Testis (tissue), 2 donors: ENCODE measurements at regions not wholly inside any gene's neighbourhood (a gene's known extent, or its start where the extent isn't known, plus 50 kb on each side); places are given as distances from the start of the nearest gene placed in this dataset.

Experiments
- POLR2A ChIP-seq: fragments of 450-650 bp; IDR thresholded peaks from one replicate; pipeline ENCODE4 v1.6.1; 2017; ENCODE audit warnings: antibody characterized with exemption, mild to moderate bottlenecking, moderate library complexity
- TF ChIP-seq, protein P1 (sequence below), 3 experiments: fragments of 450-650 bp in 2 of 3; fragments of 200-600 bp in 1 of 3; sonication (generic) in 1 of 3; IDR thresholded peaks; one replicate each; pipeline ENCODE4 v1.5.1; 2016 to 2019; ENCODE audit warnings: antibody characterized with exemption in 3 of 3, mild to moderate bottlenecking in 2 of 3, moderate library complexity in 1 of 3

DNA sequence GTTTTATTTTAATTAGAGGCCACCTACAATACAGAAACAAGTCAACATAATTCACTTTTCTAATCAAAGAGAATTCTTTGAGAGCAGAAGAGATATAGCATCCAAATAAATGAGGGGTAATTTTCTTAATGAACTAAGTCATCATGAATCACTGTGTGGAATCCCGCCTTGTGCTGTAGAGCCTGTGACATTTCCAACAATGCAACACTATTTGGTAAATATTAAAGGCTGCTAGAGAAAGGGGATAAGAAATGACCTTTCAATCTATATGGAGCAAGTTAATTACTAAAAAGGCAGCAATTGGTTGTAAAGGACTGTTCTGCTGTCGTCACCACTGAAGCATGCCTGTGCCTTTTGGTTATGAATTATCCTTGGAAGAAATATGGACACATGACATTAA, 345.7 kb upstream of the MAF start:
- TF ChIP-seq, protein P1, sequence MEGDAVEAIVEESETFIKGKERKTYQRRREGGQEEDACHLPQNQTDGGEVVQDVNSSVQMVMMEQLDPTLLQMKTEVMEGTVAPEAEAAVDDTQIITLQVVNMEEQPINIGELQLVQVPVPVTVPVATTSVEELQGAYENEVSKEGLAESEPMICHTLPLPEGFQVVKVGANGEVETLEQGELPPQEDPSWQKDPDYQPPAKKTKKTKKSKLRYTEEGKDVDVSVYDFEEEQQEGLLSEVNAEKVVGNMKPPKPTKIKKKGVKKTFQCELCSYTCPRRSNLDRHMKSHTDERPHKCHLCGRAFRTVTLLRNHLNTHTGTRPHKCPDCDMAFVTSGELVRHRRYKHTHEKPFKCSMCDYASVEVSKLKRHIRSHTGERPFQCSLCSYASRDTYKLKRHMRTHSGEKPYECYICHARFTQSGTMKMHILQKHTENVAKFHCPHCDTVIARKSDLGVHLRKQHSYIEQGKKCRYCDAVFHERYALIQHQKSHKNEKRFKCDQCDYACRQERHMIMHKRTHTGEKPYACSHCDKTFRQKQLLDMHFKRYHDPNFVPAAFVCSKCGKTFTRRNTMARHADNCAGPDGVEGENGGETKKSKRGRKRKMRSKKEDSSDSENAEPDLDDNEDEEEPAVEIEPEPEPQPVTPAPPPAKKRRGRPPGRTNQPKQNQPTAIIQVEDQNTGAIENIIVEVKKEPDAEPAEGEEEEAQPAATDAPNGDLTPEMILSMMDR (IDR thresholded peaks at IDR 0.05): no peak
- TF ChIP-seq POLR2A: no peak
